K562 (cell line): ENCODE measurements at regions not wholly inside any gene's neighbourhood (a gene's known extent, or its start where the extent isn't known, plus 50 kb on each side); places are given as distances from the start of the nearest gene placed in this dataset.

ENCODE experiments used
- CBX3 ChIP-seq, 2 experiments: IDR thresholded peaks; 1 replicate in 1 of 2; 2 replicates in 1 of 2; pipeline ENCODE4 v1.6.1; 2012; ENCODE audit warnings: inconsistent platforms in 2 of 2, low read length in 2 of 2, borderline replicate concordance in 1 of 2, control low read depth in 1 of 2
- FOXJ2 ChIP-seq: fragments of 200-800 bp; sonication (Bioruptor generic); IDR thresholded peaks from 2 replicates; pipeline ENCODE4 v1.6.1; 2016; ENCODE audit warnings: missing genetic modification characterization, missing compliant biosample characterization
- JUND ChIP-seq, 2 experiments: IDR thresholded peaks; 2 replicates in 1 of 2; 3 replicates in 1 of 2; pipeline ENCODE4 v1.6.1; 2011; ENCODE audit warnings: borderline replicate concordance in 2 of 2, low read depth in 2 of 2, low read length in 2 of 2, improper control_type of control experiment in 1 of 2, missing biosample characterization in 1 of 2, missing genetic modification characterization in 1 of 2, missing genetic modification reagents in 1 of 2
- MAFF ChIP-seq: IDR thresholded peaks from 2 replicates; pipeline ENCODE4 v1.6.1; 2012; ENCODE audit warnings: low read length, improper control_type of control experiment
- MAFK ChIP-seq: IDR thresholded peaks from 2 replicates; pipeline ENCODE4 v1.6.1; 2011; ENCODE audit warnings: low read length, improper control_type of control experiment
- NFATC3 ChIP-seq: fragments of 450-650 bp; IDR thresholded peaks from 2 replicates; pipeline ENCODE4 v1.6.1; 2017; ENCODE audit warnings: mild to moderate bottlenecking
- PHF8 ChIP-seq: fragments of 200-600 bp; sonication (generic); IDR thresholded peaks from 2 replicates; pipeline ENCODE4 v1.6.1; 2012; ENCODE audit warnings: mixed run types, mild to moderate bottlenecking, inconsistent platforms, low read length, moderate library complexity, borderline replicate concordance
- PPARD ChIP-seq: fragments of 250-450 bp; sonication (Bioruptor Pico); IDR thresholded peaks from 2 replicates; pipeline ENCODE4 v1.8.0; 2022; ENCODE audit warnings: inconsistent platforms, mild to moderate bottlenecking, moderate library complexity
- RAD51 ChIP-seq: fragments of 450-650 bp; IDR thresholded peaks from 2 replicates; pipeline ENCODE4 v1.7.1; 2016; ENCODE audit warnings: low read depth, mild to moderate bottlenecking, borderline replicate concordance
- RBBP5 ChIP-seq: fragments of 200-600 bp; sonication (generic); IDR thresholded peaks from 2 replicates; pipeline ENCODE4 v1.6.1; 2012; ENCODE audit warnings: borderline replicate concordance, mild to moderate bottlenecking, low read length, control low read depth, inconsistent platforms; ENCODE audit not compliant: insufficient read depth, poor library complexity, severe bottlenecking
- RBM22 ChIP-seq: fragments of 200-400 bp; formaldehyde crosslinking; IDR thresholded peaks from 2 replicates; pipeline ENCODE4 v1.6.1; 2018; ENCODE audit warnings: low read length, low read depth; ENCODE audit not compliant: poor library complexity, severe bottlenecking
- RNF2 ChIP-seq: sonication (generic); IDR thresholded peaks from 2 replicates; pipeline ENCODE4 v1.6.1; 2016
- RUNX1 ChIP-seq: sonication (generic); IDR thresholded peaks from 2 replicates; pipeline ENCODE4 v1.6.1; 2016; ENCODE audit warnings: antibody characterized with exemption, low read depth
- SMAD3 ChIP-seq: fragments of 450-650 bp; formaldehyde crosslinking; conservative IDR thresholded peaks from 2 replicates; pipeline ENCODE4 v1.4.0; 2020; ENCODE audit warnings: mild to moderate bottlenecking
- TBP ChIP-seq: optimal IDR thresholded peaks from 2 replicates; pipeline ENCODE3; 2011; ENCODE audit warnings: low read depth, low read length, improper control_type of control experiment
- TCF7L2 ChIP-seq: fragments of 150-350 bp; IDR thresholded peaks from 2 replicates; pipeline ENCODE4 v1.6.1; 2016; ENCODE audit warnings: low read depth, mild to moderate bottlenecking, low read length, moderate library complexity
- YY1 ChIP-seq, 3 experiments: IDR thresholded peaks; 2 replicates each; pipeline ENCODE4 v1.6.1; 2011; ENCODE audit warnings: low read length in 2 of 3, mild to moderate bottlenecking in 2 of 3, moderate library complexity in 2 of 3, borderline replicate concordance in 1 of 3, control low read depth in 1 of 3, low read depth in 1 of 3; ENCODE audit not compliant: insufficient read depth in 3 of 3, insufficient replicate concordance in 2 of 3, control insufficient read depth in 1 of 3, insufficient read length in 1 of 3; ENCODE audit errors: extremely low read depth in 1 of 3
- ZNF79 ChIP-seq: fragments of 250-450 bp; sonication (Bioruptor Pico); IDR thresholded peaks from 2 replicates; pipeline ENCODE4 v1.4.0; 2020; ENCODE audit warnings: low read depth, mild to moderate bottlenecking, moderate library complexity
- TF ChIP-seq, protein P1 (sequence below): fragments of 250-450 bp; sonication (Bioruptor Pico); IDR thresholded peaks from 2 replicates; pipeline ENCODE4 v1.8.0; 2022; ENCODE audit warnings: moderate library complexity, mild to moderate bottlenecking, inconsistent platforms
- TF ChIP-seq, protein P2 (sequence below): IDR thresholded peaks from 2 replicates; pipeline ENCODE4 v1.6.1; 2012; ENCODE audit warnings: low read depth, low read length, improper control_type of control experiment, borderline replicate concordance
- TF ChIP-seq, protein P3 (sequence below), 2 experiments: fragments of 200-800 bp in 1 of 2; sonication (Bioruptor generic) in 1 of 2; sonication (generic) in 1 of 2; formaldehyde crosslinking in 1 of 2; IDR thresholded peaks in 1 of 2; conservative IDR thresholded peaks in 1 of 2; 2 replicates each; pipeline versions ENCODE4 v1.5.0 to v1.6.1; 2016 to 2020; ENCODE audit warnings: missing compliant biosample characterization in 1 of 2, missing genetic modification characterization in 1 of 2, missing genetic modification reagents in 1 of 2

DNA sequence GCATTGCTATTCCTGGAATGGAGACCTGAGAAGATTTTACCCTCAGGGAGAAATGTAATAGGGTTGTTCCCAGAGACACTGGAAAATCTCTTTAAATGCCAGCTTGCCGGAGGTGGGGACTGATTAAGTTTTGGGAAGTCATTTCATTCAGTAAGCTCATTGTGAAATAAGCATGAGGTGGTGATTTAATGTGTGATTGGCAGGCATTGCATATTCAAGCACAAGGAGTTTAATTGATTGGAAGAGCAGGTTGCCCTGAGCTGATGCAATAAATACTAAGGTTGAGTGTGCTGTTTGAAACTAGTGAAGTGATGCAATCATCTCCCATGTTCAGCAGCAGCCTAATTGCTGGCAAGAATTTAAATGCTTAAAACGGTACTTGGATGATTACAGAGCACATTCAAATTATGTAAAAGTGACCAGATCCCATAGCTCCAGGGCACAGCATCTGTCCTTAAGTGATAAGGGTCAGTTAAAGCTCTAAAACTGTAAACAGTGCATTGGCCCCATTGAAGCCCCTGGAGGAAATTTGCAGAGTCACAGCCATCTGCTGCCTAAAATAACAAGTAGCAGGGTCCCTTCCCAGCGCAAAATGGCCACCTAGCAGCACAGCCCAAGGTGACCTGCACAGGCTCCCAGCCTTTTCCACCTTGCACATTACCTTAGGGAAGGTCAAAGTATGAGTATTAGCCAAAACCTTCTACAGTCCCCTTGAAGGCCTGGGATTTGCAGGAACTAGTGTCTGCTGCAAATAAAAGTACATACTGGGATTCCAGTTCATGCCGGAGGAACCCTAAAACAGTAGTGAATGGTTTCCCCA is 92.1 kb downstream of the CCDC71L start (continued):
- TF ChIP-seq, protein P1, sequence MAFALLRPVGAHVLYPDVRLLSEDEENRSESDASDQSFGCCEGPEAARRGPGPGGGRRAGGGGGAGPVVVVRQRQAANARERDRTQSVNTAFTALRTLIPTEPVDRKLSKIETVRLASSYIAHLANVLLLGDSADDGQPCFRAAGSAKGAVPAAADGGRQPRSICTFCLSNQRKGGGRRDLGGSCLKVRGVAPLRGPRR (CRISPR knock-in tag), result peak; percentile 87; the same call in 1 of the 2 replicates
- TF ChIP-seq MAFF (peak; percentile 96), RBBP5 (peak; percentile 83), JUND (IDR thresholded peaks at IDR 0.05; ENCODE audit: borderline replicate concordance, low read depth, low read length) (peak; percentile 97), JUND (tag; IDR thresholded peaks at IDR 0.05; ENCODE audit: borderline replicate concordance, low read depth, low read length) (peak; percentile 95), RAD51 (peak; percentile 15; the same call in 1 of the 2 replicates), PHF8 (peak; percentile 37; the same call in 1 of the 2 replicates), FOXJ2 (tag) (peak; percentile 99), YY1 (IDR thresholded peaks at IDR 0.05; ENCODE audit: borderline replicate concordance in 1 of 3, control insufficient read depth in 1 of 3, extremely low read depth in 1 of 3, insufficient read depth in 3 of 3, insufficient read length in 1 of 3, insufficient replicate concordance in 2 of 3, low read depth in 1 of 3, low read length in 2 of 3) (peak; percentile 89 to 99 (median 93)), NFATC3 (peak; percentile 80; the same call in 1 of the 2 replicates), ZNF79 (CRISPR knock-in tag) (peak; percentile 58), RNF2 (peak; percentile 99), RUNX1 (peak; percentile 82; the same call in 1 of the 2 replicates), CBX3 (IDR thresholded peaks at IDR 0.05; ENCODE audit: borderline replicate concordance in 1 of 2, low read length in 2 of 2) (peak in 1 of 2 experiments; percentile 95; a peak in 2 of 3 replicates), RBM22 (no peak), PPARD (CRISPR knock-in tag) (no peak), TCF7L2 (no peak), SMAD3 (peak; percentile 95), TBP (peak; percentile 55), MAFK (peak; percentile 95)
- TF ChIP-seq, protein P2, sequence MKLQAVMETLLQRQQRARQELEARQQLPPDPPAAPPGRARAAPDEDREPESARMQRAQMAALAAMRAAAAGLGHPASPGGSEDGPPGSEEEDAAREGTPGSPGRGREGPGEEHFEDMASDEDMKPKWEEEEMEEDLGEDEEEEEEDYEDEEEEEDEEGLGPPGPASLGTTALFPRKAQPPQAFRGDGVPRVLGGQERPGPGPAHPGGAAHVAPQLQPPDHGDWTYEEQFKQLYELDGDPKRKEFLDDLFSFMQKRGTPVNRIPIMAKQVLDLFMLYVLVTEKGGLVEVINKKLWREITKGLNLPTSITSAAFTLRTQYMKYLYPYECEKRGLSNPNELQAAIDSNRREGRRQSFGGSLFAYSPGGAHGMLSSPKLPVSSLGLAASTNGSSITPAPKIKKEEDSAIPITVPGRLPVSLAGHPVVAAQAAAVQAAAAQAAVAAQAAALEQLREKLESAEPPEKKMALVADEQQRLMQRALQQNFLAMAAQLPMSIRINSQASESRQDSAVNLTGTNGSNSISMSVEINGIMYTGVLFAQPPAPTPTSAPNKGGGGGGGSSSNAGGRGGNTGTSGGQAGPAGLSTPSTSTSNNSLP, result peak; percentile 100
- TF ChIP-seq, protein P3, sequence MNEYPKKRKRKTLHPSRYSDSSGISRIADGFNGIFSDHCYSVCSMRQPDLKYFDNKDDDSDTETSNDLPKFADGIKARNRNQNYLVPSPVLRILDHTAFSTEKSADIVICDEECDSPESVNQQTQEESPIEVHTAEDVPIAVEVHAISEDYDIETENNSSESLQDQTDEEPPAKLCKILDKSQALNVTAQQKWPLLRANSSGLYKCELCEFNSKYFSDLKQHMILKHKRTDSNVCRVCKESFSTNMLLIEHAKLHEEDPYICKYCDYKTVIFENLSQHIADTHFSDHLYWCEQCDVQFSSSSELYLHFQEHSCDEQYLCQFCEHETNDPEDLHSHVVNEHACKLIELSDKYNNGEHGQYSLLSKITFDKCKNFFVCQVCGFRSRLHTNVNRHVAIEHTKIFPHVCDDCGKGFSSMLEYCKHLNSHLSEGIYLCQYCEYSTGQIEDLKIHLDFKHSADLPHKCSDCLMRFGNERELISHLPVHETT (CRISPR knock-in tag; conservative IDR thresholded peaks at IDR 0.05 in 1 of 2, IDR thresholded peaks at IDR 0.05 in 1 of 2), result peak in 1 of 2 experiments; percentile 78; a peak in 1 of 4 replicates
